GM12865 (cell line): ENCODE measurements at regions not wholly inside any gene's neighbourhood (a gene's known extent, or its start where the extent isn't known, plus 50 kb on each side); places are given as distances from the start of the nearest gene placed in this dataset.

Experiments
- DNase-seq: peaks from one replicate; pipeline ENCODE4 v3.0.0; 2010; ENCODE audit warnings: low read depth
- H3K4me3 ChIP-seq: 2 replicates; pipeline ENCODE4 v1.5.1; 2011; ENCODE audit warnings: mild to moderate bottlenecking, low read depth, low read length, control low read depth
- CTCF ChIP-seq: IDR thresholded peaks from 2 replicates; pipeline ENCODE4 v1.5.1; 2011; ENCODE audit warnings: low read length, control low read depth, low read depth, inconsistent platforms; ENCODE audit not compliant: insufficient read depth; ENCODE audit errors: missing control alignments

DNA sequence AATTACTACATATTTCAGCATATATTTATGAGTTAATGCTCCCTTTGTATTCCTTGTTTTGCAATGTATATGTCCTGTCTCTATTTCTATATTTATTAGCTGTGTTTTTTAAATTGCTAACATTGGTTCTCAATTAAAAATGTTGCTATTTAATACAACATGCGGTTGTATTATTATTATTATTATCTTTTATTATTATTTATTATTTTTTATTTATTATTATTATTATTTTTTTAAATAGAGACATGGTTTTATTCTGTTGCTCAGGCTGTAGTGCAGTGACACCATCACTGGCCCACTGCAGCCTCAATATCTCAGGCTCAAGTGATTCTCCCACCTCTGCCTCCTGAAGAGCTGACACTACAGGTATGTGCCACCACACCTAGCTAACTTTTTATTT, 1005.9 kb upstream of the ADGRL3 start:
- H3K4me3 ChIP-seq = no peak overlapping the region
- no peak for TF ChIP-seq CTCF
- DNase-seq = no peak

- DNase-seq = no peak
- TF ChIP-seq CTCF = no peak
- H3K4me3 ChIP-seq = no peak overlapping the region
Measured at GRCh38 chr4:60195256-60195655, 1004.9 kb upstream of the ADGRL3 start.

GRCh38 chr4:60201052-60201673, 999.0 kb upstream of the ADGRL3 start:
- TF ChIP-seq CTCF = peak; percentile 82
- H3K4me3 ChIP-seq = no peak overlapping the region
- DNase-seq = peak; percentile 62

- no peak for TF ChIP-seq CTCF
- H3K4me3 ChIP-seq = no peak overlapping the region
- no peak for DNase-seq
Measured at GRCh38 chr4:60209588-60209987, 990.5 kb upstream of the ADGRL3 start.

GRCh38 chr4:60215906-60216305, 984.2 kb upstream of the ADGRL3 start:
- DNase-seq = no peak
- TF ChIP-seq CTCF = no peak
- H3K4me3 ChIP-seq = no peak overlapping the region

GRCh38 chr4:60216752-60217151, 983.4 kb upstream of the ADGRL3 start:
- no peak for TF ChIP-seq CTCF
- DNase-seq = no peak
- H3K4me3 ChIP-seq = no peak overlapping the region

DNA sequence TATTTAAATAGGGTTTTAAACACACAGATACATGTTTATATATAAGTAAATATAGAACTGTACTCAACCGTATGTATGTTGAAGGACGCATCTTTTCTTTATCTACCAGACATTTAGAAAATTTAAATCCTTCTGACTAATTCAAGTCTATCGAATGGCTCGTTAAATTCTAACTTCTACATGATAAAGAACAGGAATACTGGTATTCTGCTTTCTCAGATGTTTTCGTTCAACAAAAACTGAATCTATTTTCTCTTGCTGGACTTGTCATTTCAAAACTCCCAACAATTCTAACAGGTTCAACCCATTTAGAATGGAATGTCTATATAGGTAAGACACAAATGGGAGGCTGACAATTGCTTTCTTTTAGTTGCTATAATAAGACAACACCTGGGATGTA, 978.3 kb upstream of the ADGRL3 start:
- TF ChIP-seq CTCF = no peak
- H3K4me3 ChIP-seq = no peak overlapping the region
- DNase-seq = no peak
